ENCODE measurements at regions not wholly inside any gene's neighbourhood (a gene's known extent, or its start where the extent isn't known, plus 50 kb on each side); places are given as distances from the start of the nearest gene placed in this dataset.
"Not testable (repeated sequence)": the region's sequence is repeated elsewhere in the genome, so short reads cannot be mapped to it uniquely, and the experiment has no call there.

DNA sequence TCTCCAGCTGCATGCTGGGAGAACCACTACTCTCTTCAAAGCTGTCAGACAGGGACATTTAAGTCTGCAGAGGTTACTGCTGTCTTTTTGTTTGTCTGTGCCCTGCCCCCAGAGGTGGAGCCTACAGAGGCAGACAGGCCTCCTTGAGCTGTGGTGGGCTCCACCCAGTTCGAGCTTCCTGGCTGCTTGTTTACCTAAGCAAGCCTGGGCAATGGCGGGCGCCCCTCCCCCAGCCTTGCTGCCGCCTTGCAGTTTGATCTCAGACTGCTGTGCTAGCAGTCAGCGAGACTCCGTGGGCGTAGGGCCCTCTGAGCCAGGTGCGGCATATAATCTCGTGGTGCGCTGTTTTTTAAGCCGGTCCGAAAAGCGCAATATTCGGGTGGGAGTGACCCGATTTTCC lies 215.0 kb downstream of the STIM2 start:
- not testable (repeated sequence) for DNase-seq

DNA sequence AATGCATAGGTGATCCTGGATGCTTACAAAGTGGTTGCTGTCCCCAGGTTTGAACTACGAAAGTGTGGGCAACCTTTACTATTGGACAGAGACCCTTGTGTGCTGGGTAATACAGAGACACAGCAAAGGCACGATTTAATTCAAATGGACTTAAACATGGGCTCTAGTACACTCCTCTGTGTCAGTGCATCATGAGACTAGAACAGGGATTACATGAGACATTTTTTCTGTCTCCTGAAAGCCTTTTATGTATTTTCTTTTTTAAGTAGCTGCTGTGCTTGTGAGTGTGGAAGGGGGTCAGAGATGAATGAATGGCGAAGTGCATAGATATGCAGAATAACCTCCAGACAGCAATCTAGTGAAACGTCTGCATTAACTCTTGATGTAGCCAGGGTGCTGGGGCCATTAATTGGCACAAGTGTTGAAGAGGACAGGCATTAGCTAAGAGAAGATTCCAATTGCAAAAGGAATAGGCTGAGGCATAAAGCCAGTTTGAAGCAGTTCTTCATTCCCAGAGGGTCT lies 218.4 kb downstream of the STIM2 start:
- no peak for DNase-seq

DNA sequence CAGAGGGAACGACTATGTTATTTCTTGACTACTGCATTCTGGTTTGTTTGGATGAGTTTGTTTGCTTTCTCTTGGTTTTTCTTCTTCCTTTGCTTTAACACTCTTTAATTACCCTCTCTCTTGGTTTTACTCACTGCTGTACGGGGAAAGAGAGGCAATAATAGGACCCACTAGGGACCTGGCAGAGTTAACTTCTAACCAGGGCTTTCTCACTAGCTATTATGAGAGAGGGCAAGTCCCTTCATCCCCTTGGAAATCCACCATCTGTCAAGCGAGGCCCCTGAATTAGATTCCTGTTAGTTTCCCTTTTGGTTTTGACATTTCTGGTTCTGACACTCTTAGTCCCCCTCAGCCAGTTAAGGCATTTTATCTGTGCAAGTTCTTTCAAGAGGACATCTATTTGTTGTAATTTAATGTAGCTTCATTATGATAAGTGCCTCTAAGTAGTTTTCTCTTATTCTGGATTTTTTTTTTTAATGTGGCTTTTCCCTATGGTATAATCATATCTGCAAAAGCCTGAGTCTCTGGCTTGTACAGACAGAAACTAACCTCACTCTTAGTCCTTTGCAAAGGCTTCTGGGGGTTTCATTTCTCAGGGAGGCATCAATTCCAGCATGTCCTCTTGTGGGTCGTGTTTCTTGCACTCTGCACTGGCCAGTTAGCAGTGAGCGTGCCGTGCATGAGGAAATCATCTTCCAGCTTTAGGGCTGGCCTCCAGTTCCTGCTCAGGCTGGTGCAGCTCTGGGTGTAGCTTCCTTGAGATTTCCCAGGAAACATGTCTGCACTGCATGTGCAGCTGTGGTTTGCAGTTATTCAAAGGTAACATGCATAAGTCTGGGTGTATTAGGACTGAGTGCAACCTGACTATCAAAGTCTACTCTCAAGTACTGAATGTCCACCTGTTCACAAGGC lies 221.3 kb downstream of the STIM2 start:
- no peak for DNase-seq

DNA sequence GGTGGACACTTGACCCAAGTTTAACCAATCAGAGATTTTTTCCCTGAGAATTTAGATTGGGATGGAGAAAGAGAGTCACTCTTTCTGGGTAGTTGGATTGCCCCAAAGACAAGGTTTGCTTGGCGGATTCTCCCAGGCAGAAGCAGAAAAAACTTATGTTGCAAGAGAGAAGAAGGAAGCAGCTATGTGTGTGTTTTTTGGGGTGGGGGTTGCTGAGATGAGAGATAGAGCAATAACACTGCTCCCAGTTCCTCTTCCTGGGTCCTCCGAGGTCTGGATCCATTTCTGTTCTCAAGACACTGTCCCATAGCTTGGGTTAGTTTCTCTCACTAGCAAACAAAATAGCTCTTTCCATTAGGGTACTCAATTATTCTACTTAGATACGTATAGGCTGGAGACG lies 222.1 kb downstream of the STIM2 start:
- no peak for DNase-seq

DNA sequence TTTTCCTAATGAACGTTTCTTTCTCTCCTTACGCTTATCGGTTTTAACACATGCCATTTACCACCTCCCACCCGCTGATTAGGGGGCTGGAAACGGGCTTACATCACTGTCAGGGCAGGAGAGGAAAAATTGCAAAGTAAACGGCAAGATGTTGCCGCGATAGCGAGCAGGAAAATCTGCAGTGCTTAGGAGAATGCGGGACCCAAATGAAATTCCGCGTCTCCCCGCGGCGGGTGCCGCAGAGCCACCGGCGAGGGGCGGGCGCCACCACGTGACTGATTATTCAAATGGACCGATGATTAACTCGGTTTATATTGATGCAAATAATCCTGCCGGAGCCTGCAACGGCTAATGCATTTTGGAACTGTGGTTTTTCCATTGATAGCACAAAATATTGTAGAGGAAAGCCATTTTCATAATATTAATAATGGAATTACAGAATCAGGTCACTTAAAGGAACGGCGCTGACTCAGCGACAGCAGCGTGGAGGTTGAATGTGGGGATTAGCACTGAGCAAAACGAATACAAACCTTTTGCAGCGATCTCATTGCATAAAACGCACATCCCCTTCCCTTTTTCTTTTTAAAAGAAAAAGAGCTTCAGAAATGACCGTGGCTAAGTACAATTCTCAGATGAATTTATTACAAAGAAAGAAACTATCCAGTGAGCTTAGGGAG lies 224.2 kb downstream of the STIM2 start:
- DNase-seq = peak; percentile 30

DNA sequence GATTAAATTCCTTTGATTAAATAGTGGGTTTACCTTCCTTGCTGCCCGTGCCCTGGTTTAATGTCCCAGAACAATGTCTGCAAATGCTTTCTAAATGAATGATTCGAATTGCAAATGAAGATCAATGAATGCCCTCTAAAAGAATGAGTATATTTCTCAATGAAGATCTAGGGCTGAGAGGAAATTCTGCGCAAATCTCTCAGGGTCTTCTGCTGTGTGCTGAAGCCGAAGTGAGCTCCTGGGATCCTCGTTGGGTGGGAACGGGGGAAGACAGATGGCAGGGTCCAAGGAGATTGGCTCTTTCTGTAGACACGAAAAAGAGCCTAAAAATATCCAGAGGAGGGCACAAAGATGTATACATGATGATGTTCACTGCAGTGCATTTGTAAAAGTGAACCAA lies 224.8 kb downstream of the STIM2 start:
- no peak for DNase-seq

DNA sequence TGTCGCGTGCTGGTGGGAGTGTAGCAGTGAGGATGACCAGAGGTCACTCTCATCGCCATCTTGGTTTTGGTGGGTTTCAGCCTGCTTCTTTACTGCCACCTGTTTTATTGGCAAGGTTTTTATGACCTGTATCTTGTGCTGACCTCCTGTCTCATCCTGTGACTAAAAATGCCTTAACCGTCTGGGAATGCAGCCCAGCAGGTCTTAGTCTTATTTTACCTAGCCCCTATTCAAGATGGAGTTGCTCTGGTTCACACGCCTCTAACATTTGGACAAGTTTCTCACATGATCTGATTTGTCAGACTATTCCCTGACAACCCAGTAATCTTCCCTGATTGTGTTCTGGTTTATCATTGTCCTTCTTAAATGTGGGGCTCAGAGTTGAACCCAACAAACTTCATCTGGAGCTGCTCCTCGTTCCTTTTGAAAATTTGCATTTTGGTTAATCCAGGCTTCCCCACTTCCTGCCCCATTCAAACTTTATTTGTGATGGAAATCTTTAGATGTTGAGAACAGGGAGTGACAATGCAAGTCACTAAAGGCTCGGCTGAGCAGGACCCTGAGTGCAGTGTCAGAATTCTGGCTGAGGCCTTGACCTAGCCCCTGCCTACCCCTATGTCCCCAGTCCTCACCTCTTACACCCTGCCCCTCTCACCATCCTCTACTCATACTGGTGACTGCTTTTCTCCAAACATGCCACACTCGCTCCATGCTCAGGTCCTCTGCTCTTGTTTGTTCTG lies 226.8 kb downstream of the STIM2 start:
- DNase-seq = no peak

DNA sequence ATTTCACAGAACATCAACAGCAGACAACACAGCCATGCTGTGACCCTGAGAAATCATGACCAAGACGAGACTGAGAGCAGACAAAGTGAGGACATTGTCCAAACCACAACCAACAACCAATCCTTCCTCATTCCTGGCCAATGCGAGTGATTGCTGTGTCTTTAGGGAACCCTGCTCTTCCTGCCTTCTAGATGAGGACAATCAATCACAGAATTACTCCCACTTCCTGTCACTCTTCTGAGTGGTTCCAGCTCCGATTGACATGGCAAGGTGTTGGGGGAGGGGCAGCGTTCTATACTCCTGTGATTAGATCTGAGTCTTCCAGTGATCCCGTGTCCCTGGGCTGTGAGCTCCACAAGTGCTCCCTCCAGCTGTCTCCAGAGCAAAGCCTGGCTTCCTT lies 227.8 kb downstream of the STIM2 start:
- no peak for DNase-seq

DNA sequence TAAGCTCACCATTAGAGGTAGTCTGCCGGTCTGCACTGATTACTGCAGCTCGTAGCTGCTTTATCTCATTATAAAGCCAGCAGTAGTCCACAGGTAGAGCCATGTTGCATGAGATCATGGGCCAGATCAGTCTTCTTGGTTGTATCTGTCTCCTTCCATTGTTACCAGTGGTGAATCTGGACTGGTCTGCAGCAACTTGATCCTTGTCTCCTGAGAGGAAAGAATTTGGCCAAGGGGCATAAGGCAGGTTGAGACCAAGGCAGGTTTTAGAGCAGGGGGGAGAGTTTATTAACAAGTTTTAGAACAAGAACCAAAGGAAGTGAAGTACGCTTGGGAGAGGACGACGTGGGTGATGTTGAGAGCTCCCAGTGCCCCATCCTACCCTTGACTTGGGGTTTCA lies 228.5 kb downstream of the STIM2 start:
- DNase-seq = no peak

DNA sequence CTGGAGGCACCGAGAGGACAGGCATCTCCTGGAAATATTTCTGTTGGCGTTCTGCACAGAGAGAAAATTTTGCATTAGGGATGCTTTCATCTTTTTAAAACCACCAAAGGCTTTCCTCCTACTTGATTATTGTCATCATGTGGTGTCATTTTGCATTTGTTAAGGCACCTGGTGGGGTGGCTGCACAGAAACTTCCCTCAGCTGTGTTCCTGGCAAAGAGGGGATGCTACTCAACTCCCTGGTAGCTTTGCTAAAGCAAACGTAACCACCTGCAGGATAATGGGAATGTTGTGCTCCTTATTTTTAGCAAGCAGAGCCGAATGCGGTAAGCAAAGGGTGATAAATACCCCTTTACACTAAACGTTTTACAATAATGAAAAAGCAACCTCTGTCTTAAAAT lies 229.8 kb downstream of the STIM2 start:
- no peak for DNase-seq

DNA sequence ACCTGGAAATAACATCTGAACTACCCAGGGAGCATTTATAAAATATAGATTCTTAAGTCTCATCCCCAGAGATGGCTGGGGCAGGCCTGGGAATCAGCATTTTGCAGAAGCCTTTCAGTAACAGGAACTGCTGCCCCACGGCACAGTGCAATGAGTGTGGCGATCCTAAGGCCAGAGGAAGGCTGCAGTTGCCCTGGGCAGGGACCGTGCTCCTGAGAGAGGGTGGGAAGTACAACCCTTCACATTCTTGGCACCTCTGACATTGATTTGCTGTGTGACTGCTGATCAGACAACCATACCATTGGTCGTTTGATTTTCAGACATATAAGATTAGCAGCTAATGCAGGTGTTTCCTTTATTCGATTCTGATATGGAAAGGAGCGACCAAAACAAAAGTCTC lies 233.6 kb downstream of the STIM2 start:
- no peak for DNase-seq

DNA sequence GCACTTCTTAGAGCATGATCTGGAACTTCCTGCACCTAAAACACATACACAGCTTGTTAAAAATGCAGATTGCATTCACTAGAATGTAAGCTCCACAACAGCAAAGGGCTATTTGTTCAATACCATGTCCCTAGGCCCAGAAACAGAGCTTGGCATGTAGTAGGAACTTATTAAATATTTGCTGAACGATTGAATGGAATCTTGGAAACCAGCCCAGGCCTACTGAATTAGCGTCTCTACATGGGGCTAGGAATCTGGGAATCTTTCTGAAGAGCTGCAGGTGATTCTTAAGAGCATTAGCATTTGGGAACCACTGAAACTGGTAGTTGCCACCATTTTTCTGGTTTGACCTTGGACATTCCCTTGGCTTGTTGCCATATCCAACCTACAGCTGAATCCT lies 234.1 kb downstream of the STIM2 start:
- DNase-seq = no peak

DNA sequence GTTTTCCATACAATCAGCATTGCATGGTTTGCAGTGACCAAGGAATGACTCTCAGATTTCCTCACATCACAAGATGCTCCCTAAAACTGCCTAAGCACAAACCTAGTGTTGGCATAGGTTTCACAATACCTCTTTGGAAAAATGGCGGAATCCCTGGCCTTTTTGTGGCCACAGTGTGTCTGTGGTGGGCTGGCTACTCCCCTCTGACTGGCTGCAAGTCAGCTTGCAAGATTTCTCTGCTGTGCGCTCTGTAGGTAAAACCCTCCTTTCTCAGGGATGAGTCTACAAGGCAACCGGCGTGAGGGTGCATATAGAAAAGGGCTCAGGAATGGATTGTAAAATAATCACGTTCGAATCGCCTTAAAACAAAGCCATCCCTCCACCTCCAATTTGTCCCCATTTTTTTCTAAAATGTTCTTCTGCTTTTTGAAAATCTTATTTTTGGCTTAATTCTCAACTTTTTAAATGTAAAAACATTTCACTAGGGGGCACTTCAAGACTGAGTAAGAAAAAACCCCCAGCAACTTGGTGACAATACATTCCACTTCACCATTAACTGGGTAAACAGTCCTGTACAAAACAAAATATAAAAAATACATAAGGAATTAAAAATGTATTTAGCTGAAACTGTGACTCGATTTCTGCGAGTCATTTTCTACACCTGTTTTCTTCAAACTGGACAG lies 235.6 kb downstream of the STIM2 start:
- DNase-seq = no peak

DNA sequence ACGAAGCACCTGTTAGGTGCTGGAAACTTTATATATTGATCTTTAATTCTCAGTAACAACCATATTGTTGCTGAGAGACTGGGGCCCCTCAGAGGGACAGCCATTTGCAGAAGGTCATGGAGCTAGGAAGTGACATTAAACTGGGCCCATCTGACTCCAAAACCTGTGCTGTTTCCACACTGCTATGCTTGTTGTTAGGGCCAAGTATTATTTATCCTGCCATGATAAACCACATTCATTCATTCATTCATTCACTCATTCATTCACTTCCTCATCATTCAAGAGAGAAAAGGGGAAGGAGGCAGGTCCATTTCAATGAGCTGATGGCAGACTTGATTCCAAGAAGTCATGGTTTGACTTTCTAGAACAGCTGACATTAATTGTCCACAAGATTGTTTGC lies 237.4 kb downstream of the STIM2 start:
- no peak for DNase-seq

DNA sequence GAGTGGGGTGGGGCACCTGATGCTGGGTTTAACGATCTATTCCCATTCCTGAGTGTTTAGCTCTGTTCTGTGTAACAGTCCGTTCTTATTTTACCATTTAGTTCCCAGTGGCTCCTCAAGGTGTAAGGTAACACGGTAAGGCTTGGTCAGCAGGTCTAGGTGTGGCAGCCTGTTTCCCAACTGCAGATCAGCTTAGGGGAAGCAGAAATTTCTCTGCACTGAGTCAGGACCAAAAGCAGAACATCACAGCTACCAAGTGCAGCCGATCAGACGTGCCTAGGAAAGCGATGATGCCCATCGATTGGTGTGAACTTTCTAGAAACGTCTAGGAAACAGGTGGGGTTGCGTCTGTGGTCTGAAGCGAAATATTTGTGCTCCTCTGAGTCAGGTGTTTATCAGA lies 240.1 kb downstream of the STIM2 start:
- DNase-seq = no peak

DNA sequence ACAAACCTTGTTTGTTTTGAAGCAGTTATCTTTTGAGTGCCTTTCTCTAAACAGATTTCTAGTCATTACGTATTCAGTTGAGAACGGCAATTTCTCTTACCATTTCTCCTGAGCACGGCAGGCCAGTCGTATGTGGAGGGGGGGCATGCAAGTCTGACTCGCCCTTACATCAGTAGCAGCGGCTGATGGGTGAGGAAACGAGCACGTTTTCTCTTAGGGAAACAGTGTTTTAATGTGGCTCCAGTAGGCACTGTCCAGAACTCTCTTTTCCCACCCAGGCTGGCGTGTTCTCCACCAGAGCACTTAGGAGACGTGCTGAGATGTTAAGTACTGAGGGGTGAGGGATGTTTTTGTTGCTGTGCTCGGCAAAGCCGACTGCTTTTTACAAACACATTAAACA lies 240.5 kb downstream of the STIM2 start:
- DNase-seq = no peak

DNA sequence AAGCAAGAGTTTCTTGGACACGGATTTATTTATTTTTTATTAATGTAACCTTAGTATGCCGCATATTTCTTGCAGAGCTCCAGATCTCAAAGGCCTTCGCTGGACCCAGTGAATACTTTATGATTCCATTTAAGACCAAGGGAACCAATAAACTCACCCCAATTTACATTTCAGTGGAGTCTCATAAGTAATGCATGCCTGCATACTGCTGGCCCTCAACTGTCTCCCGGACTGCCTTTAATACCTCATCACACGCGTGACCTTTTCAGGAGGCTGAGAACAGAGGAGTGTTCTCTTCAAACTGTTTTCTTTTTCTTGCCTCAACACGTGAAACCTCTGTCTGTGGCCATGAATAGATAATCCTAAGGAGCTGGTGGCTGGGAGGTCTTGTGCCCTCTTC lies 240.9 kb downstream of the STIM2 start:
- DNase-seq = no peak

DNA sequence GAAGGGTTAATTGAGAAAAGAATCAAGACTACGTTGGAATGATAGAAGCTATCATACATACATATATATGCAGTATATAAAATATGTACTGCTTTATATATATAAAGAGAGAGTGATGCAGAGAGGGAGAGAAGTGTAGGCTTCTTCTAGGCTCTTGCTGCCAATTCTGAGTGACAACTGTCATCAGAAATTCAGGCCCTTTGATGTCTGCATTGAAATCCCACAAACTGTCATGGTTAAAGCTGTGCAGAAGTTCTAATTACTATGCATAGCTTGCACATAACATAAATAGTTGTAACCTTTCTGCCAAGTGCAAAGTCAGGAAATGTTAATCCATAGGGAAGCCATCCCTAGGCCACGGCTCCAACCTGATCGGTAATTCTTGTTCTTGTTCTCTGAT lies 251.0 kb downstream of the STIM2 start:
- no peak for DNase-seq

DNA sequence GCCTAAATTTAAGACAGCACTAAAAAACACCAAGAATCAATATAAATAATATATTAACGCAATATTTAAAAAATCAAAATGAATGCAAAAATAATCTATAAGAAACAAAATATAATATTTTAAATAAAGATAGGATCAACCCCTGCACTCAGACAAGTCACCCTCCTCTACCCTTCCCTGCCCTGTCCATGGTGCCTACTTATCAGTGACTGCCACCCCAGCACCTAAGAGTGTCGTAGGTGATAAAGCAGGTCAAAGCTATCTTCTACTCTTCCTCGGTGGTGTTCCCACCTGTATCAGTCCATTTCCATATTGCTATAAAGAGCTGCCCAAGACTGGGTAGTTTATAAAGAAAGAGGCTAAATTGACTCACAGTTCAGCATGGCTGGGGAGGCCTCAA lies 251.9 kb downstream of the STIM2 start:
- DNase-seq = no peak

DNA sequence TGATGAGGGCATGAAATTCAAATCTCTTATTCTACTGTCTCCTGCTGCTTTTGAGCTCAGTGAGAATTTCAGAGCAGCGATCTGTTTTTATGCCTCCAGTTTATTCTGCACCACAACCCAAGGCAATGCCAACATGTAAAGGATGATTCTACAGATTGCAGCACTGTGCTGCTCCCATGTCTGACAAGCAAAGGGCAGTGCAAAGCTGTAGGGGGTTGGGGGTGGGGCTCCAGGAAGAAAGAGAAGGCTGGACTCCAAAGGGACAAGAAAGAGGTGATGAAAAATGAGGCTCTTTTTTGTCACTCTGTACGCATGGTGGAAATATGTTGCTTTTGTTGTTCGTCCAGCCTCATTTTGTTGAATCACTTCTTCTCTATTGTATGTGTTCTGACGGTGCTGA lies 254.6 kb downstream of the STIM2 start:
- no peak for DNase-seq

DNA sequence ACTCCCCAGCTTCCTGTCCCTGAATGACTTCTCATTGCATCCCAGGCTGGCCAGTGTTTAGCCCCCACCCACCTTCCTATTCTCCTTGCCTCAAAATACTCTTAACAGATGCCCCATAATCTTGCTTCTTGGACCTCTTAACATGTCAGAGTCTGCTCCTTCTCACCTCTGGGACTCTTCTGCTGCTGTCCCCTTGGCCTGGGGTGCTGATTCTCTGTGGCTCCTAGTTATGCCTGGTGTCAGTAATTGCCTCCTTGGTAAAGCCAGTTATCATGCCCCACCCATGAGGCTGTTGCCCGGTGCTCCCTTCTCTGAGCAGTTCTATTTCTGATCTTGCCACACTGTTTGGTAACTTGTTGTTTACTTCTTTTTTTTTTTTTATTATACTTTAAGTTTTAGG lies 256.8 kb downstream of the STIM2 start:
- no peak for DNase-seq

DNA sequence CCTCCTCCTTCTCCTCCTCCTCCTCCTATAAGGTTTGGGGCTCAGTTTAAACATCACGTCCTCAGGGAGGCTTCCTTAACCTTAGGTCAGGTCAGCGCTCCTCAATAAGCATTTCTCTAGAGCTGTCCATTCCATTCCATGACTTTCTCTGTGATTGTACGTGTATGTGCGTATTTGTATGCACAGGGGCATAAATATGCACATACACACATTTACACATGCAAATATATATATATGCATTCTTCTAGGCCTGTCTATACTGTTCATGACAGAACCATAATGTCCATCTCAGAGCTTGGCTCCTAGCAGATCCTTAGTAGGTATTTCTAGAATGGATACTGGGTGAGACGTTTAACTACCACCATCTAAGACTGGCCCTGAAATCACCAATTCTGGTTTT lies 258.6 kb downstream of the STIM2 start:
- DNase-seq = no peak

DNA sequence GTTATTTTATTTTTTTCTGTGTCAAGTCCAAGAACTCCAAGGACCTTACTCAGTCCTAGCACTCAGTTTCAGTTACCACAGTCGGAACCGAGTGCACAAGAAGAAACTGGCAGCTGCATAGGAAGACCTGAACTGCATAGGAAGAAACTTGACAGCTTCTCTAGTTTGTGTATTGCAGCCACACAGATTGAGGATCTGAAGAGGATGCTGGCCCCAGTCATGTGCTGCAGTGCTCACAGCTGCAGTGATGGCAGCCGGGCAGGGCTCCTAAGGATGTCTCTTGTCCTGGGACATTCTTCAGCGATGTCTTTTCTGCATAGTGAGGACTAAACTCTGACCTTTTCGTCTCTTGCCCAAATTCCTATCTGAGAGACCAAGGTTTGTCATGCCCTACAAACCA lies 261.2 kb downstream of the STIM2 start:
- no peak for DNase-seq

All from stimulated activated CD8-positive, alpha-beta memory T cell treated with anti-CD3 and anti-CD28 coated beads, Interleukin-4, amount 100 ng/mL, for 48 hours (primary cell).